ENCODE measurements at regions not wholly inside any gene's neighbourhood (a gene's known extent, or its start where the extent isn't known, plus 50 kb on each side); places are given as distances from the start of the nearest gene placed in this dataset.

DNA sequence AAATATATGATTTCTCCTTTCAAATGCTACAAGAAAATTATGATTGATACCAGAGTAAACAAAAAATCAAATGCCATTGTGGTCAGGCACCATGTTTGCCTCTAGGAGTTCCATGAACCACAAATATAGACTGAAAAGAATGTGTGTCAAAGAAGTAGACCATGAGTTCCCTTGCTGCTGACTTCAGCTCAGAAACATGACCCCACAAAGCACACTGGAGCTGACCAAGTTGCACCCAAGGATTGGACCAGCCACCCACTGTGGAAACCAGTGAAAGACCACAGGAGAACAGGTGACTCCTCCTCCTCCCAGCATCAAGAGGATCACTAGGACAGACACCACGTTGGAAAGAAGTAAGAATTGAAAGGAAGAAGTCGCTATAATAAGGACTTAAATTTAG is 90.8 kb upstream of the TENT5A start:
- TF ChIP-seq, protein P1, sequence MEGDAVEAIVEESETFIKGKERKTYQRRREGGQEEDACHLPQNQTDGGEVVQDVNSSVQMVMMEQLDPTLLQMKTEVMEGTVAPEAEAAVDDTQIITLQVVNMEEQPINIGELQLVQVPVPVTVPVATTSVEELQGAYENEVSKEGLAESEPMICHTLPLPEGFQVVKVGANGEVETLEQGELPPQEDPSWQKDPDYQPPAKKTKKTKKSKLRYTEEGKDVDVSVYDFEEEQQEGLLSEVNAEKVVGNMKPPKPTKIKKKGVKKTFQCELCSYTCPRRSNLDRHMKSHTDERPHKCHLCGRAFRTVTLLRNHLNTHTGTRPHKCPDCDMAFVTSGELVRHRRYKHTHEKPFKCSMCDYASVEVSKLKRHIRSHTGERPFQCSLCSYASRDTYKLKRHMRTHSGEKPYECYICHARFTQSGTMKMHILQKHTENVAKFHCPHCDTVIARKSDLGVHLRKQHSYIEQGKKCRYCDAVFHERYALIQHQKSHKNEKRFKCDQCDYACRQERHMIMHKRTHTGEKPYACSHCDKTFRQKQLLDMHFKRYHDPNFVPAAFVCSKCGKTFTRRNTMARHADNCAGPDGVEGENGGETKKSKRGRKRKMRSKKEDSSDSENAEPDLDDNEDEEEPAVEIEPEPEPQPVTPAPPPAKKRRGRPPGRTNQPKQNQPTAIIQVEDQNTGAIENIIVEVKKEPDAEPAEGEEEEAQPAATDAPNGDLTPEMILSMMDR (IDR thresholded peaks at IDR 0.05) = no peak
- no peak for TF ChIP-seq POLR2A (IDR thresholded peaks at IDR 0.05; ENCODE audit: low read depth)
